ENCODE measurements at regions not wholly inside any gene's neighbourhood (a gene's known extent, or its start where the extent isn't known, plus 50 kb on each side); places are given as distances from the start of the nearest gene placed in this dataset.

DNA sequence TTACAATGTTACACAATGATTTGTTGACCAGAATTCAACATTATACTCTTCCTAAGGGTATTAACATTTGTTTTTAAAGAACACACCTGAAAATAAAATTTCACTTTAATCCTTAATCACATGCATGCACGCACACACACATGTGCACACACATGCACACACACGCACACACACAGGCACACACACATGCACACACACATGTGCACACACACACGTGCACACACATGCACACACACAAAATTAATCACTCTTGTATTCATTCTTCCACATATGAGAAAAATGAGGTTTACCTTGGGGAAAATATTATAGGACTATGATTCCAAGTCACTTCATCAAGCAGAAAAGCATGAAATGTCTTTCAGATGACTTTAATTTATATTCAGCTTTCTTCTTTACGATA is 331.8 kb upstream of the PLD5 start:
- DNase-seq (ENCODE audit: low spot score): no peak
- TF ChIP-seq CTCF (IDR thresholded peaks at IDR 0.05): no peak

GRCh38 chr1:242854466-242854865 is 330.0 kb upstream of the PLD5 start:
- no peak for DNase-seq (ENCODE audit: low spot score)
- no peak overlapping the region for H3K27ac ChIP-seq
- TF ChIP-seq CTCF (IDR thresholded peaks at IDR 0.05): no peak
- H3K4me3 ChIP-seq: no peak overlapping the region

More for the DNA sequence above, 331.8 kb upstream of the PLD5 start:
- H3K4me3 ChIP-seq: no peak overlapping the region
- H3K27ac ChIP-seq: no peak overlapping the region

DNA sequence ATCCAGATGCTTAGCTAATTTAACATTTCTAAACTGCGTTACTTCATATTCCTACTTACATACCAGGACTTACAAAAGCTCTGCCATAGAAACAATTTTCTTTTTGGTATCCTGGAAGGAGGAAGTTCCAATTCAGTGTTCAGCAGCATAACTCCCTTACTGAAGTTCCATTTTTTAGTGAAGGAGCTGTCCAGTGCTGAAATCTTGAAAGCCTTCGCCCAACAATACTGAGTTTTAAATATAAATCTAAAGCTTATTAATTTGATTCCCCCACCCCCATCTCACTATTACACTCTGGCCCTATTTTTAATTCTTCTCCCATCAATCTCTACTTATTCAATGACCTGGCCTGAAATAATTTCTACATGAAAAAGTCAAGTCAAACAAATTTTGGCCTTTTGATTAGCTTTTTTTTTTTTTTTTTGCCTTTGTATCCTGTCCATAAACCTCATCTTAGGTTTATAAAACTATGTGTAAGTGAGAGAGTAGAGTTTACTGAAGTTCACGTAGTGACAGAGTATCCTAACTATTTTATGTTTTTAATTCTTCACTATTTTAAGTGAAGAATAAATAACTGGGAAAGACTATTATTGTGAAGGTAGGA is 323.0 kb upstream of the PLD5 start:
- Histone ChIP-seq H3K27ac (no peak overlapping the region), H3K4me3 (no peak overlapping the region)
- DNase-seq (ENCODE audit: low spot score): no peak
- no peak for TF ChIP-seq CTCF (IDR thresholded peaks at IDR 0.05)

DNA sequence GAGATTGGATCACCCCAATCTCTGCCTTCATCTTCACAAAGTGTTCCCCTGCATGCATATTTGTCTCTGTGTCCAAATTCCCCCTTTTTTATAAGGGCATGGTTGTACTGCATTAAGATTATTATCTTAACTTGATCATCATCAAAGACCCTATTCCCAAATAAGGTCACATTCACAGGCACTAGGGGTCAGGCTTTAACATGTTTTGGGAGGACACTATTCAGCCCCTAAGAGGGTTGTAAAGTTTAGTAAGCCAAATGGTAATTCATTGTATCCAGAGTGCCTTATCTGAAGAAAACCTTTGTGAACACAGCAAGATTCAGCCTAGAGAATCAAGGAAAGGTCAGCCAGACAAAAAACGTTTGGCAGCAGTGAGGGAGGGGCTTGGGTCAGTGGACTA is 317.6 kb upstream of the PLD5 start:
- no peak for DNase-seq (ENCODE audit: low spot score)
- H3K4me3 ChIP-seq: no peak overlapping the region
- no peak overlapping the region for H3K27ac ChIP-seq
- no peak for TF ChIP-seq CTCF (IDR thresholded peaks at IDR 0.05)

DNA sequence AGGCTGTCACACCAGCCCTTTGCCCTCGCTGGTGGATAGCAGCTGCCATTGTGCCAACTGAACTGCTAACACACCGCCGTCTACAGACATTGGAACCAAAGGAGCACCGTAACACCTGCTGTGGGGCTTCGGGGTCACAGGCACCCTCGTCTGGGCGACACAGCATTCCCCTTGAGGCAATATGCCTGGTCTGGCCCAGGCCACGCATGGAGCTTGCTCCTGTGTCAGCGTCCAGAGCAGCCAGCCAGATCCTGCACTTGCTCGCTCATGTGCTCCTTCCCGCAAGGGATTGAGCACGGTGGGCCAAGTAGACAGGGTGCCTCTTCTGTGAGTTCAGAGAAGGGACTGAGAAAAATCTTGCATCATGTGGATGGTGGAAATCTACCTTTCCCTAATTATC is 314.6 kb upstream of the PLD5 start:
- TF ChIP-seq CTCF (IDR thresholded peaks at IDR 0.05): no peak
- no peak overlapping the region for H3K27ac ChIP-seq
- no peak overlapping the region for H3K4me3 ChIP-seq
- no peak for DNase-seq (ENCODE audit: low spot score)

GRCh38 chr1:242836423-242836822 is 311.9 kb upstream of the PLD5 start:
- Histone ChIP-seq H3K4me3 (no peak overlapping the region), H3K27ac (no peak overlapping the region)
- no peak for TF ChIP-seq CTCF (IDR thresholded peaks at IDR 0.05)
- no peak for DNase-seq (ENCODE audit: low spot score)

DNA sequence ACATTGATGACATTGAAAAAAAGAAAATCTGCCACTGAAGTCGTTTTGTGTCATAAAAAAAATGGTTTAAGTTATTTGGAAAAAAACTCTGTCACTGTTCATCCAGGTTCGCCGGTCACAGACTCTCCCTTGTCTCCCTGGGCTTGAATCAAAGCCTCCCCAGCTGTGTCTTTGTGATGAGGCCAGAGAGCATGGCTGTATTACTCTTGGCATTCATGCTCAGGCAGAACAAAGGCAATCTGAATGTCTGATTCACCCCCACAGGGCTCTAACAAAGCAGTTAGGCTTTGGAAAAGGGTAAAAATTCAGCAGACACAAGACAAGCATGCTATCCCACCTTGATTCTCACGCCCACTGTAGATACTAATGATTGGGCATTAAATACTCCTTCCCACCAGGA is 304.3 kb upstream of the PLD5 start:
- Histone ChIP-seq H3K27ac (no peak overlapping the region), H3K4me3 (no peak overlapping the region)
- TF ChIP-seq CTCF (IDR thresholded peaks at IDR 0.05): no peak
- DNase-seq (ENCODE audit: low spot score): no peak

All from coronary artery (tissue), 2 donors.